GF-D8 (cell line): ENCODE measurements at regions not wholly inside any gene's neighbourhood (a gene's known extent, or its start where the extent isn't known, plus 50 kb on each side); places are given as distances from the start of the nearest gene placed in this dataset.

Source experiments
- DNase-seq: peaks from one replicate; lab custom pipeline; 2025; lab: John Stamatoyannopoulos, UW

DNA sequence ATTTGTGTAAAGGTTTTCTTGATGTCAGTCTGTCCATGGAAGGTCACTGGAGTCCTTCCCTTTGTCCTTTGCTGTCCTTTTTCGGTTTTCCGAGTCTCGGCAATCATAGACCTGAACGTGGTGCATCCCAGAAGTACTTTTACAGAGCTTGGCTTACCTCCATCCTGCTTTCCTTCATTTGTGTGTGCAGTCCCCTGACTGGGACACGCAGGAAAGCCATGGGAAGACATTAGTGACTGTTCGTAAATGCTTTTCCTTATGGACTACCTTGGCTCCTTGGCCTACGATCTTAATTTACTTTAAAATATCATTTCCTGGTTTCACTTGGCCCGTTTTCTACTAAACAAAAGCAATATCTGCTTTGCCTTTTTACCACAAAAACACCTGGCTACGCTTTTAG lies 328.4 kb upstream of the RARB start:
- no peak for DNase-seq

DNA sequence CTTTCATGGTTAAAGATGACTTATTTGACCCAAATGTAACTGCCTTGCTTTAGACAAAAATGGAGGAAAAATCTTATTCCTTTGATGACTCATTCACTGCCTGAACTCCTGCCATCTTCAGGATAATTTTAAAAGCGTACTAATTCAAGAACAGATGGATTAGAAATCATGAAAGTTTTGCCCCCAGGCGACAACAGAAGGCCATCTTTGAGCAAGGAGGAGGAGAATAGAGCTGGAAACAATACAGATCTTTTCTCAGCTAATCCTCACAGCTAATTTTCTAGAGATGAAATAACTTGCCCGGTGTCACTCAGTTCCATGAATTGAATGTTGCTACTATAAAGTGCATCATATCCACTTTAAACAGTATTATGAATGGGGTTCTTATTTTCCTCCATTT lies 324.7 kb upstream of the RARB start:
- no peak for DNase-seq

DNA sequence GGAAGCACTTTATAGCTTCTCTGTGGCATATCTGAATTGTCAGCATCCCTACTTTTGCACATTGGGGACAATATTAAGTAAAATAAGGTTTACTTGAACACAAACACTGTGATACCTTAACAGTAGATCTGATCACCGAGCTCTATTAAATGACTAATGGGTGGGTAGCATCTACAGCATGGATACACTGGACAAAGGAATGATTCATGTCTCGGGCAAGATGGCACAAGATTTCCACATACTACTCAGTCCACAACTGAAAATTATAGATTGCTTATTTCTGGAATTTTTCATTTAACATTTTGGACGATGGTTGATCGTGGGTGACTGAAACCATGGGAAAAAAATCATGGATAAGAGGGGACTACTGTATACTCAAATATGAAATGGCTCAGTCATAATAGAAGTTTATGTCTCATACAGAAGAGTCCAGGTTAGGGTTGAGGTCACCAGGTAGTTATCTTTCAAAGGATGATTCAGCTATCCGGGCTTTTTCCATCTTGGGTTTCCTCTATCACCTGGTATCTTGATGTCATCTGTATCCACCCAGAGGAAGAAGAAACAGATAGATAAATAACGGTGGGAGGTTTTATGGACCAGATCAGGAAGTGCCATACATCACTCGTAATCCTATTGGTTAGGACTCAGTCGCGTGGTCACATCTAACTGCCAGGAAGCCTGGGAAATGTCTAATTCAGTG lies 320.0 kb upstream of the RARB start:
- DNase-seq, result no peak

DNA sequence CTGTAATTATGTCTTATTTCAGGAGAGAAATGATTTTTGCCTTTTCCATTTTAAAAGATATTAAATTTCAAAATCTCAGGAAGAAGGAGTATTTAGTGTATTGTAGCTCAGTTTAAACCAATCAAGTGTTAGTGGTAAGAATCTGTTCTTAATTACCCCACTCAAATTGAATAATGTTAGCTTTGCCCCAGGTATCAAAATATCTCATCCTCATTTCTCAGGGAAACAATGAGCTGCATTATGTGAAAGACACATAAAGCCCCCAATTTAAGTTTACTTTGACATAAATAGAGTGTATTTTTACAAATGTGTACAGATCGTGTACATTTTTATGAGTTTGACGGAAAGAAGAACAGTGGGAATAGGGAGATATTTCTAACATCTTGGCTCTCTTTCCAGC lies 317.4 kb upstream of the RARB start:
- DNase-seq, result no peak

DNA sequence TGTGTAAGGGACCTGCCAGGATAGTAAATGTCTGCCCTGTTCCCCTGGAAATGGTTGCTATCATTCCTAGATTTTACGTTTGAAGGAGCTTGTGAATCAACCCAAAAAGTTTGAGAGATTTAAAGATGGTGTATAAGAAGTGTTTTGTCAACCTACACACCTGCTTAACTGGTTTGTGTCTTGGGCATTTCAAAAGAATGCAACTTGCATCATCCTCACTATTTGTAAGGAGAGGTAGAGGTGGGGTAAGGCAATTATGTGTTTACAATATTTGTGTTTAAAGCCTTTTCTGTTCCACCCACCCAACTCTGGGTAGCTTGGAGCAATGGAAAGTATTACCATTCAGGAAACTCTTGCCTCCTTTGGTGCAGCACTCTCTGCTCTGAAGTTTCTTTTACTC lies 314.2 kb upstream of the RARB start:
- no peak for DNase-seq

DNA sequence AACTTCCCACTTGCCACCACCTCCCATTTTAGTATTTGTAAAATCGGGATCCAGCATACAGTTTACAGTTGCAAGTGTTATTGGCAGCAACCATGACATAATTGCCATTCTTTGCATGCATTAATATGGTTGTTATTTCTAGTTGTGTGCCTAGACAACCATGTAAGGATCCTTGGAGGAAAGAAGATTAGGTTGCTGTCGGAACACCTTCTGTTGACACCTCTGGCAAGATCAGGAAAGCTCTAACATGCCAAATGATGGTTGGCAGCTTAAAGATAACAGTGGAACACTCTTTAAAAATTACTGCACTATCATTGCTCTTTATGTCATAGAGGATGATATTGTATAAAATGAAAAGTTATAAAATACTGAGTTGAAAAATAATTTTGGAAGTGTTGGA lies 313.5 kb upstream of the RARB start:
- no peak for DNase-seq

DNA sequence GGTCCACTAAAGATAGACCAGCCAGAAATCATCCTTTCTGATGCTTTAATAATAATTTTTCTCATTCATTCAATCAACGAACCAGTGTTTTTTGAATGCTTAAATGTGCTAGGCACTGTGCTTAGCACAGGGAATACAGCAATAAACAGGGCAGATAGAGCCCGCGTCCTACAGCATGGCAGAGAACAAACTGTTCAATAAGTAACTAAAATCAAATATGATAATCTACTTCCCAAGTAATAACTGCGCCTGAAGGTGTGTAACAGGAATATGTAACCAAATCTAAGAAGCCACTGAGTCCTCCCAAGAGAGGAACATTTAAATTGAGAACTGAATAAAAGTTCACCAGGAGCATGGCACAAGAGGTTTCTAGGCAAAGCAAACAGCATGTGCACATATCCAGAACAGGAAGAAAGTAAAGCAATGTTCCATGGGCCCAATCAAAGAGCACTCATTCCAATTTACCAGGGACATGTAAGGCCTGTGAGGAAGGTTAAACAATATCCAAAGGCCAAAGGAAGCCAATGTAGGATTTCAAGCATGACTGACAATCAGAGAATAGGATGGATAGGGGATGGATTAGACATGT lies 311.0 kb upstream of the RARB start:
- no peak for DNase-seq

DNA sequence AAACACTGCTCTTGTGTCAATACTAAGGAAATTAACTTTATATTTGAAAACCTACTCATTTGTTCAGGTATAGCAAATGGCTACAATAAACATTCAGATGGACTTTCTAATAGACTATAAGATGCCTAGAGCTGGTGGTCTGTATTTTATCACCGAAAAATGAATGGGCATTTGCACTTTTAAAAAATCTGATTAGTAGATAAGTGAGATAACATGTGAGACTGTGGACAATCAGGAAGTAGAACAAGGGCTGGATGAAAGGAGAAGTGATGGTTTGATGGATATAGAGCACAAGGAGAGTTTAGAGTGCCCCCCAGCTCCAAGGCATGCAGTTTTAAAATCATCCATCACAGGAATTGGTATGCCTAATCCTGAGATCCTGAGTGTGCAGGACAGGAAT lies 308.4 kb upstream of the RARB start:
- DNase-seq, result no peak

DNA sequence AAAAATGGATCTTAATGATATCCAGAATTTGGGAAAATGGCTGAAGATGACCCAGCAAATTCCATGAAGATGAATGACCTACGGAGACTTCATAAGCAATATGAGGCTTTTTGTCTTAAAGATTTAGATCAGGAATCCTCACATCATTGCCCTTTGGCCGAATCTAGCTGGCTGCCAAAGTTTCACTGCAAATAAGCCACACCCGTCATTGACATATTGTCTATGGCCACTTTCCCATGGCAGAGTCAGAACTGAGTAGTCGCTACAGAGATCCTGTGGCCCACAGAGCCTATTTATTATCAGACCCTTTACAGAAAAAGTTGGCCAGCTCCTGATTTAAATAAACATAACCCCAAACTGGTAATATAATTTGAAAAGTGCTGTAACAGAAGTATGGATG lies 307.4 kb upstream of the RARB start:
- no peak for DNase-seq

DNA sequence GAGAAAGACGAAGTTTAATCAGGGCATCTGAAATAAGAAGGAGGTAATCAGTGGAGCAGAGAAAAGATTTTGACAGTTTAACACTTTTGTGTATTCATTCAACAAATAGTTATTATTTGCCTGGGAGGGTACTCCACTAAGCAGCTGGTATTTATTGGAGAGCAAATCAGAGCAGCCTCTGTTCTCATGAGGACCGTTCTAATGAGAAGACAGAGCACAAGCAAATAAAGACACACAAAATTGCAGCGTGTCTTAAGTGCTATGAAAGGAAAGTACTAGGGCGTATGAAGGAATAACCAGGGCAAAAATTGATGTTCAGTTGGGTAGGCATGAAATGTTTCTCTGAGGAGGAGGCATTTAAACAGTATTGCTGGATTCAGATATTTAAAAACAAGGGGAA lies 302.9 kb upstream of the RARB start:
- DNase-seq, result no peak

DNA sequence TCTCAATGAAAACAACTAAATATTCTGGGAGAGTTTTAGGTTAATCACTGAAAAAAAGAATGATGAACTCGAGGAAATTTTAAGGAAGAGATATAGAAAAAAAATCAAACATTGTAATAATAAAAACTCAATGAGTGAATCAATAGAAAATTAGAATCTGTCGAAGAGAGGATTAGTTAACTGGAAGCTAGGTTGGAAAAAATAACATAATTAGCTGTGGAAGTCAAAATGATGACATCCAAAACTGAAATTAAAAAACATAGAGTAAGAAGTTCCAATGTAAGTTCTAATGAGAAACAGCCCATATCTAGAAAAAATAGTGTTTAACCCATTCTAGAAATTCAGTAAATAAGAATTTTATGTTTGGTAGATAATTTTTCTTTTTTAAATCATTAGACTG lies 299.3 kb upstream of the RARB start:
- DNase-seq, result no peak

DNA sequence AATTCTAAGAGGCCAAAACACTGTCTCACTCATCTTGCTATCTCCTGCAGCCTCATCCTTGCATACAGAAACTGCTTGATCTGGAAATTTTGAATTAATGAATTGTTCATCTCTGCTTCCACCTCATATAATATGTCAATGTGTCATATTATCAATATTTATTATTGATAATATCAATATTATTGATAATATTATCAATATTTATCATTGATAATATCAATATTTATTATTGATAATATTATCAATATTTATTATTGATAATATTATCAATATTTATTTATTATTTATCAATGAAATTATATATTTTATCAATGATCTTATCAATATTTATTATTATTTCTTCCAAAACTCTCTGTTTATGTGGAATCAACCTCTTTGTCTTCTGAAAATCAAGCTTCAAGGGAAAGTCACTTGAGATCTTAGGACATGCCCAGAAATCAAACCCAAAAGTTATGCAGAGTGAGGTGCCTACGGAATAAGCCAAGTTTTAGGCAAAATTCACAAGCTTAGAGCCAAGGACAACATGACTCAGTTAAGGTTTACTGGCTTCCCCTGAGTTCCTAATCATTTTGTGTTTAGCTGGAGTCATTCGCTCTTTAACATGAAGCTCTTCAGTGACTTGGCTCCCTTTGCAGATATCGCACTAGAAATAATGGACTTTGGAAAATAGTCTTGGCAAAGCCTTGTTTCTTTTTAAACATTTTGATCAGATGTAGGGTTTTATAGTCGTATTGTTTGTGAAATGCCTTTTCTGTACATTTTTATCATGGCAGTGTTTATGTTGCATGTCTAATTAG lies 297.1 kb upstream of the RARB start:
- no peak for DNase-seq

DNA sequence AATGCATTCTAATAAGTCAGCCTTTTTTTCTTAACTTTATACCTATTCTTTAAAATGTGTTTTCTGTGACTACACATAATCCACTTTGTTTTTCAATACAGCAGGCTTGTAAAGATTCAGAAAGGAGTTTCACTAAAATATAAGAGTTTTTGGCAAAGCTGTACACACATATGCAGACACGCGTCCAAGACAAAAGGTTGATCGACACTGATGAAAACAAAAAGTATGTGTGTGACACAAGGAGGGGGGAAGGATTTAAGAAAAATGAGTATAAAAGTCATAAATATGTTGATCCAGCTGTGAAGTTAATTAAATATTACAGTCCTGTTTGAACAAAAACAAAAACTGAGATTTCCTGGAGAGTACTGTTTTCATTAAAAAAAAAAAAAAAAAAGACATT lies 294.5 kb upstream of the RARB start:
- DNase-seq, result no peak

DNA sequence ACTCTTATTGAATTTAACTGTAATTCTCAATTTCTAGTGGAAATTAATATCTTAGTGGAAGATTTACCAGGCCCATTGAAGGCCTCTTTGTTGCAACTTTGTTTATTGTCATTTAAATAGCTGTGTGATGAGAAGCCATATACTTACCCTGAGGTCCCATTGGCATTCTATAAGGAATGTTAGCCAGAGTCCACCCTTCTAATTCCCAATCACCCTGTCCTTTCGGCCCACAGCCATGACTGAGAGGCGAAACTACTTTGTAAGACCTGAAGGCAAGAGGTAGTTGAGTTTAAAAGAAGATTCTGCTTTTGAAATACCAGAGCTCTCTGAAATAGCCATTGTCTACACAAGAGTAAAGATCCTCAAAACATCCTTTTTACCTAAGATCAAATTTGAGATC lies 290.5 kb upstream of the RARB start:
- DNase-seq, result no peak

DNA sequence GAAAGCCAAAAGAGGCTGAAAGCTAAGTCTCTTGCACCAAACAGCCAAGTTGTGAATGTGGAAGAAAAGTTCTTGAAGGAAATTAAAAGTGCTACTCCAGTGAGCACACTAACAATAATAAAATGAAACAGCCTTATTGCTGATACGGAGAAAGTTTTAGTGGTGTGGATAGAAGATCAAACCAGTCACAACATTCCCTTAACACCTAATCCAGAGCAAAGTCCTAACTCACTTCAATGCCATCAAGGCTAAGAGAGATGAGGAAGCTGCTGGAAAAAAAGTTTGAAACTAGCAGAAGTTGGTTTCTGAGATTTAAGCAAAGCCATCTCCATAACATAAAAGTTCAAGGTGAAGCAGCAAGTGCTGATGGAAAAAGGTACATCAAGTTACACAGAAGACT lies 288.8 kb upstream of the RARB start:
- no peak for DNase-seq

DNA sequence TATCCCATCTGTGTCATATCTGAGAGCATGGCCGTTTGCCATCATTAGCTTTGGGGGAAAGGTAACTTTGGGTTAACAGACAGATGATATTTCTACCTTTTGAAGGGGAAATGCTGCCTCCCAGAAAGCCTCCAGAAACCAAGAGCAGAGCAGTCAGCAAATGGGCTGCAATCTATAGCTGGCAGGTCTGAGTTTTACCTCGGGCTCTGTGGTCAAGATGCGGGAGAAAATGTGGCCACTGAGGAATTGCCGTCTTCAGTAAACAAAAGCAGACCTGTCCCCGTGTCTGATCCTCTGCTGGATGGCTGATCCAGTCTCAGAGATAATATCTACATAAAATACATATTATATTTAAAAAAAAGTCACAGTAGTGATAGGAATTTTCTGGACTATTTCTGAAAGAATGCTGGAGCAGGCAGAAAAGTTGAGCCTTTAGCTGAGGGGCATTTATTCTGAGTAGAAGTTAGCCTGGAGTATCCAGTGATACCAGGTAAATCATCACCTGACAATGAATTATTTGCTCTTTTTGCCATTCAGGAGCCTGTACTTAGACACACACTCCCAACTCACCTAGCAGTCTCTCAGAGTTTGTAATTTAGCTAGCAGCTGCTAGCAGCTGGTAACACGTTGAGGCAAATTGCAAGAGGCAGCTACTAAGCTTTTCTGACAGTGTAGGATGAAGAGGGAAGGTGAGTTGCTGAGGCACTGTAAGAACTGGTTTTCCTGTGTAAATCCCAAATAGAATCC lies 285.3 kb upstream of the RARB start:
- no peak for DNase-seq

DNA sequence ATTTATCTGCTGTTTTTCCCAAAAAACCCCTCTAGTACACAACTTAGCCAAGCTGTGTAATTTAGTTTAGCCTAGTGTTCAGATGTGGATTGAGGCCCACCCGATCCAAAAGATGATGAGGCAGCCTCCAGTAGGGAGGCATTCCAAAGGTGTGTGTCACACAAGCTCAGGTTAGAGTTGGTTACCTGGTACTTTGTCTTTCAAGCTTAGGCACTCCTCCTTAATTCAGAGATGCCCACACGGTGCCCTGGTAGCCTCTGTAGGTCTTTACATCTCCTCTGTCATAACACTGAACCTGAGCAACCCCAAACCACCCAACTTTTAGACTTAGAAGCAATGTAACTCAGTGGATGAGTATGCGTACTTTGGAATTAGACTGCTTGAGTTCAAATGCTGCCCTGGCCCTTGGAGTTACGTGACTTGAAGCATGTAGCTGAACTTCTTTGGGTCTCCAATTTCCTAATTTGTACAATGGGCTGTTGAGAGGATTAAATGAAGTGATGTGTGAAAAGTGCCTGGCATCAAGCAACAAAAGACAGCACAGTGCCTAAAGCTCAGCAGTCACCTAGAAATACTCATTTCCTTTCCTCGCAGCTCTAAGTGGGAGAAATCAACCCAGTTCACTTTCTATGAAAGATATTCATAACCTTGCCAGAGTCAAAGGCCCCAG lies 284.6 kb upstream of the RARB start:
- DNase-seq, result no peak

DNA sequence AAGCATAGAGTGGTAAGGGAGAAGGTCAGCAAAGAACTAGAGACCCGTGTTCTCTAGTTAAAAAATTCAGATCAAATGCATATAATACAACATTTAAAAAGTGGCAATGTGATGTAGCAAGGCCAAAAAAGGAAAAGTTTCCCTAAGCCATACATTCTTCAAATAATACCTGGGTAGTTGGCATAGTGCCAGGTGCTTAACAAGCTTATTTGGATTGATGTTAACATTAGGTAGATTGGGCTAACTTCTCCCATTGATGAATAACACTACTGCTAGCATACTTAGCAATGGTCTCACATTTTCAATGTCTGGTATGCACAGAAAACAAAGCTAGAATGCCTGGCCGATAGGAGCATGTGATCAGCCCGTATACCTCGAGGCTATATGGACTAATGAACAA lies 283.6 kb upstream of the RARB start:
- no peak for DNase-seq

DNA sequence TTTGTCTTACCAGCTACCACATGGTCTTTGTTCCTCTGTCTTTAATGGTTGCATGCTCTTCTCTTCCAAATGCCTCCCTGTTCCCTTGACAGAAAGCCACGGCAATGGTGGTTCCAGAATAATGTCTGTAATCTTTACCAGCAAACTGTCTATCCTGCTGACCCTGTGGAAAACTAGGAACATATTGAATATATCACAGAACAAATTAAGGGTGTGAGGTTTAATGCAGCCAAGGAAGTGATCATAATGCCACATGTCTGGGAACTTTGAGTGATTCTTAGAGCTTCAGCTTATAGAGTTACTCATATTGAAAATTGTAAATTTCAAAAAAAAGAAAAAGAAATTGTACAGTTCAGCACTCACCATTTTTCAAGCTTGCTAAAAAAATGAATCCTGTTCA lies 282.9 kb upstream of the RARB start:
- DNase-seq, result no peak

DNA sequence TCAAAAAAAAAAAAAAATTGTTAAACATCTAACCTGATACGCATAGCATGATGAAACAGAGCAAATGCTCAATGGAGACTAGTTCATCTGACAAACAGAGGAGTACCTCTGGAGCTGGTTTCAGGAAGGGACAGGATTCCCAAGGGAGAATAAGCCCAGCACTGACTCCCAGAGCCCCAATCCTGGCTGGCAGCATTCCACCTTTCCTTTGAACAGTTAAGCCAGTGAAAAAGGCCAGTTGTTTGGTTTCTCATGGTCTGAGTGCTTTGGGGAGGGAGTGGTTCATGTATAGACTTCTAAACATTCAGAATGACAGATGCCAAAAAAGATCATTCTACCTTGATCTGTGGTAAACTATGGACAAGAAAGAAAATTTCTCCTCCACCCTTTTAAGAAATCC lies 277.9 kb upstream of the RARB start:
- DNase-seq, result no peak

DNA sequence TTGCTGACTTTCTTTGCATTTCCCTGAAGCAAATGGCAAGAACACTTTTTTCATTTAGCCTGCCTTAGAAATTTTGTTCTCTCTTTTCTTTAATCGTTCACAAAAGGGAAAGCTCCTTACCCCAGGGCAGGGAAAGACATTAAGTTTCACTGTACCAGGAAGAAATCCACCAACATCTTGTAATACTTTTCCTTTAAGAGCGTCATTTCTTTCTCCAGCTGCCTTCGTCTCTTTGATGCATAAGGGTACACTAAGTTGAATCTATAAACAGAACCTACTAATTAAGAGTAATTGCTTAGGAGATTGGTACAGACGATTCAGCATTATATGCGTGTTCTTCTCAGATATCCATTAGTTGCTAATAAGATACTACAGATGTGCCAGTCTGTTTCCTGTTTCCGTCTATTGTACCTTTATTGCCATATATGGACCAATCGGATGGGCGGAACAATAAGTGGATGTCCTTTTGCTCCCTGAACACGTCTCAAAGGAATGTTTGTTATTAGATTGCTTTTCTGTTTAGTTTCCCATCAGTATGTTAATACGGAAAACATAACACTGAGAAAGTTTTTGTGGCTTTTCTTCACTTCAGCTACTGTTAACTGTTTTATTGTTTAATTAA lies 276.7 kb upstream of the RARB start:
- DNase-seq, result no peak

DNA sequence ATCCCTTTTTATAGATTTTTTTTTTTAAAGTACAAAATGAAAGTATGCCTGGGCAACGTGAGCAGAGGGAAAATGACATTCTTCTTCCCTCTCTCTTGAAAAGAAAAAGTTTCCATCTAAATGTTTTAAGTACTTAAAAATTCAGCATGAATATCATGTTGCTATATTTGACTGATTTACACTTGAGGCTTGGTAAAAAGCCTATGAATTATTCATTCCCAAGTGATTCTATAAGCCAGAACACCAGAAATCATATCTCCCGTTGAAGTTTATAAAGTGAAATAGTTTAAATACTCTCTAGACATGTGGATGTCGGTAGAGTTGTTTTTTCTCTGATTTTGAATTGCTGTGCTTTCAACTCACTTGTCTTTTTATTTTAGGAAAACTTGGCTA lies 276.2 kb upstream of the RARB start:
- no peak for DNase-seq
